Upper lobe of left lung (tissue), 6 donors: ENCODE measurements at regions not wholly inside any gene's neighbourhood (a gene's known extent, or its start where the extent isn't known, plus 50 kb on each side); places are given as distances from the start of the nearest gene placed in this dataset.

Source experiments
- ATAC-seq, 2 donors: fragments of 200-7000 bp; cut with Tn5 transposase; one replicate each; pipeline ENCODE4 v1.9.1; 2022; ENCODE audit warnings: mild to moderate bottlenecking in 2 of 2, moderate library complexity in 2 of 2; ENCODE audit not compliant: low FRiP score in 2 of 2
- DNase-seq, 2 donors: peaks; one replicate each; pipeline ENCODE4 v3.0.0-alpha.2; 2019 to 2020
- H3K27ac ChIP-seq, 4 donors: fragments of 200-600 bp; sonication (generic); one replicate each; pipeline ENCODE4 v1.5.1; 2016 to 2019
- H3K27me3 ChIP-seq, 4 donors: fragments of 200-600 bp; sonication (generic); one replicate each; pipeline ENCODE4 v1.5.1; 2017 to 2019
- H3K36me3 ChIP-seq, 4 donors: fragments of 200-600 bp; sonication (generic); one replicate each; pipeline ENCODE4 v1.5.1; 2016 to 2019
- H3K4me1 ChIP-seq, 4 donors: fragments of 200-600 bp; sonication (generic); one replicate each; pipeline ENCODE4 v1.5.1; 2018 to 2019
- H3K4me3 ChIP-seq, 4 donors: fragments of 200-600 bp; sonication (generic); one replicate each; pipeline ENCODE4 v1.5.1; 2017 to 2019; ENCODE audit warnings: mild to moderate bottlenecking in 2 of 4, moderate library complexity in 1 of 4
- H3K9me3 ChIP-seq, 4 donors: fragments of 200-600 bp; sonication (generic); one replicate each; pipeline ENCODE4 v1.5.1; 2018 to 2019
- EP300 ChIP-seq, 4 donors: sonication (generic); formaldehyde crosslinking; IDR thresholded peaks; one replicate each; pipeline ENCODE4 v1.5.1; 2017; ENCODE audit warnings: antibody characterized with exemption in 4 of 4, control low read depth in 2 of 4
- POLR2A ChIP-seq, 4 donors: fragments of 450-650 bp; IDR thresholded peaks; one replicate each; pipeline ENCODE4 v1.5.1; 2016 to 2017; ENCODE audit warnings: antibody characterized with exemption in 4 of 4, mild to moderate bottlenecking in 2 of 4
- POLR2AphosphoS5 ChIP-seq, 2 donors: sonication (generic); formaldehyde crosslinking; IDR thresholded peaks; one replicate each; pipeline ENCODE4 v1.5.1; 2017; ENCODE audit warnings: antibody characterized with exemption in 2 of 2
- WGBS, 2 donors: methylation state at CpG; one replicate each; pipeline ENCODE4 v1.1.5; 2017 to 2018; 5-methylcytosine and 5-hydroxymethylcytosine counted together
- TF ChIP-seq, protein P1 (sequence below), 6 experiments: fragments of 450-650 bp in 4 of 6; fragments of 200-600 bp in 2 of 6; sonication (generic) in 2 of 6; IDR thresholded peaks; one replicate each; pipeline ENCODE4 v1.5.1; 2016 to 2019; ENCODE audit warnings: antibody characterized with exemption in 6 of 6
- donor health status: DM: no; HTN: no; CAD: no; lungs with moderate emphysema.
- donor health status: DM: no; HTN: yes; CAD: no; lungs with severe emphysema.

DNA sequence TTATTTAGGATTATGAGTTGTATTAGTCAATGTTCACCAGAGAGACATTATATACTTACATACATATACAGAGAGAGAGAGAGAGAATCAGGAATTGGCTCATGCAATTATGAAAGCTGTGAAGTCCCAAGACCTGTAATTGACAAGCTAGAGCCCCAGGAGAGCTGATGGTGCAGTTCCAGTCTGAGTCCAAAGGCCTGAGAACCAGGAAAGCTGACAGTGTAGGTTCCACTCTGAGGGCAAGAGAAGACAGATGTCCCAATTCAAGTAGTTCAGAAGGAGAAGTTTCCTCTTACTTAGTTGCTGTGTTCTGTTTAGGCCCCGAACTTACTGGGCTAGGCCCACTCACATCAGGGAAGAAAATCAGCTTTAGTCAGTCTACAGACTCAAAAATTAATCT is 76.4 kb upstream of the FICD start:
- Histone ChIP-seq H3K36me3 (no peaks in the 10 kb centered on the region), H3K9me3 (no peaks in the 10 kb centered on the region), H3K4me3 (no peak overlapping the region), H3K4me1 (peaks cover 0 to 6% (median 0%) of the 10 kb centered on the region in 4 donors), H3K27me3 (no peaks in the 10 kb centered on the region), H3K27ac (no peak overlapping the region)
- ATAC-seq: no peak
- TF ChIP-seq, protein P1, sequence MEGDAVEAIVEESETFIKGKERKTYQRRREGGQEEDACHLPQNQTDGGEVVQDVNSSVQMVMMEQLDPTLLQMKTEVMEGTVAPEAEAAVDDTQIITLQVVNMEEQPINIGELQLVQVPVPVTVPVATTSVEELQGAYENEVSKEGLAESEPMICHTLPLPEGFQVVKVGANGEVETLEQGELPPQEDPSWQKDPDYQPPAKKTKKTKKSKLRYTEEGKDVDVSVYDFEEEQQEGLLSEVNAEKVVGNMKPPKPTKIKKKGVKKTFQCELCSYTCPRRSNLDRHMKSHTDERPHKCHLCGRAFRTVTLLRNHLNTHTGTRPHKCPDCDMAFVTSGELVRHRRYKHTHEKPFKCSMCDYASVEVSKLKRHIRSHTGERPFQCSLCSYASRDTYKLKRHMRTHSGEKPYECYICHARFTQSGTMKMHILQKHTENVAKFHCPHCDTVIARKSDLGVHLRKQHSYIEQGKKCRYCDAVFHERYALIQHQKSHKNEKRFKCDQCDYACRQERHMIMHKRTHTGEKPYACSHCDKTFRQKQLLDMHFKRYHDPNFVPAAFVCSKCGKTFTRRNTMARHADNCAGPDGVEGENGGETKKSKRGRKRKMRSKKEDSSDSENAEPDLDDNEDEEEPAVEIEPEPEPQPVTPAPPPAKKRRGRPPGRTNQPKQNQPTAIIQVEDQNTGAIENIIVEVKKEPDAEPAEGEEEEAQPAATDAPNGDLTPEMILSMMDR (IDR thresholded peaks at IDR 0.05): no peak
- TF ChIP-seq POLR2AphosphoS5 (IDR thresholded peaks at IDR 0.05) (no peak), POLR2A (IDR thresholded peaks at IDR 0.05) (no peak), EP300 (IDR thresholded peaks at IDR 0.05) (no peak)
- 67 to 81% methylated on average over 1 of the region's 1 CpG for WGBS, 2 donors
- DNase-seq: no peak

DNA sequence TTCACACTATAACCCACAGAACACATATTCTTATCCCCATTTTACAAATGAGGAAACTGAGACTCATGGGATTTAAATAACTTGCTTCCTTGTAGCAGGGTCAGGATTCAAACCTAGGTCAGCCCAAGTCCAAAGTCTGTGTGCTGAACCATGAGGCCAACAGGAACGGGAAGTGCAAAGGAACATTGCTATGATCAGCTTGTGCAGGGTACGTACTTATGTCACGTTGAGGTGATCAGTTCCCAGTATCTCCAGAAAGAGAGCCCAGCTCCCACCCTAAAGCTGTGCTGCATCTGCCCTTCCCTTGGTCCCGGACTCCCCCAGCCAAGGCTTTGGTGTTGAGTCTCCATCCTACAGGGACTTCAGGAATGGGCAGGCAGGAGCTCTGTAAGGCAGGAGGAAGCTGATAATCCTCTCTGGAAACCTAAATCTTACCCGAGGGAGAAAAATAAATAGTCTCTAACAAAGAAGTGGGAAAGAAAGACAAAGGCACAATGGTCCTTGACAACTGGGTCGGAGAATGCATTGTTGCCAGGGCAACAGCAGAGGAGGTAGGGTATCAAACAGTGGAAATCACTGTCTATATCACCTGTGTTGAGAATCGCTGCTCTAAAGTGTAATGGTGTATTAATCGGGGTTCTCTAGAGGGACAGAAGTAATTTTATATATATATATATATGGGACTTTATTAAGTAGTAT is 82.5 kb upstream of the FICD start:
- Histone ChIP-seq H3K36me3 (no peaks in the 10 kb centered on the region), H3K4me1 (no peaks in the 10 kb centered on the region), H3K4me3 (no peak overlapping the region), H3K27ac (no peak overlapping the region), H3K27me3 (no peaks in the 10 kb centered on the region), H3K9me3 (no peaks in the 10 kb centered on the region)
- peak in 1 of 2 donors; percentile 34 for ATAC-seq
- DNase-seq: no peak
- TF ChIP-seq POLR2A (IDR thresholded peaks at IDR 0.05): no peak
- TF ChIP-seq EP300 (IDR thresholded peaks at IDR 0.05): no peak
- TF ChIP-seq, protein P1 (IDR thresholded peaks at IDR 0.05): no peak
- no peak for TF ChIP-seq POLR2AphosphoS5 (IDR thresholded peaks at IDR 0.05)
- WGBS, 2 donors: 76 to 80% methylated on average over 8 of the region's 8 CpGs

- Histone ChIP-seq H3K27me3 (no peaks in the 10 kb centered on the region), H3K4me3 (no peak overlapping the region), H3K36me3 (no peaks in the 10 kb centered on the region), H3K27ac (no peak overlapping the region), H3K4me1 (no peaks in the 10 kb centered on the region), H3K9me3 (no peaks in the 10 kb centered on the region)
- 0 to 56% methylated on average over 1 of the region's 1 CpG for WGBS, 2 donors
- TF ChIP-seq, protein P1 (IDR thresholded peaks at IDR 0.05): no peak
- TF ChIP-seq POLR2A (IDR thresholded peaks at IDR 0.05) (no peak), POLR2AphosphoS5 (IDR thresholded peaks at IDR 0.05) (no peak), EP300 (IDR thresholded peaks at IDR 0.05) (no peak)
- ATAC-seq (no peak), DNase-seq (no peak)
Measured at GRCh38 chr12:108430926-108431325, 84.2 kb upstream of the FICD start.

DNA sequence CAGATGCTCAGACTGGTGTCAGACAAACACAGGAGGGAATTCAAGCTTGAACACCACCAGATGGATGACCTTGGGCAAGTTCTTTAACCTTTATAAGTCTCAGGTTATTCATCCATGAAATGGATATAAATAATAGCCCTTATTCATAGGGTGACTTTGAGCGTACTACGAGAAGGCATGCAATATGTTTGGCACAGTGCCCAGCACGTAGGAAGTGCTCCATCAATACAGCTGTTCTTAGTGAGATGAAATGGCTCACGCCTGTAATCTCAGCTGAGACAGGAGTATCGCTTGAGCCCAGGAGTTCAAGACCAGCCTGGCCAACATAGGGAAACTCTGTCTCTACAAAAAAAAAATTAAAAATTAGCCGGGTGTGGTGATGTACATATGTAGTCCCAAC is 84.8 kb upstream of the FICD start:
- Histone ChIP-seq H3K9me3 (no peaks in the 10 kb centered on the region), H3K27ac (no peak overlapping the region), H3K4me3 (no peak overlapping the region), H3K4me1 (no peaks in the 10 kb centered on the region), H3K27me3 (no peaks in the 10 kb centered on the region), H3K36me3 (no peaks in the 10 kb centered on the region)
- no peak for DNase-seq
- WGBS, 2 donors: 23 to 35% methylated on average over 6 of the region's 6 CpGs
- no peak for ATAC-seq
- TF ChIP-seq POLR2AphosphoS5 (IDR thresholded peaks at IDR 0.05) (no peak), POLR2A (IDR thresholded peaks at IDR 0.05) (no peak), EP300 (IDR thresholded peaks at IDR 0.05) (no peak)
- TF ChIP-seq, protein P1 (IDR thresholded peaks at IDR 0.05): no peak

DNA sequence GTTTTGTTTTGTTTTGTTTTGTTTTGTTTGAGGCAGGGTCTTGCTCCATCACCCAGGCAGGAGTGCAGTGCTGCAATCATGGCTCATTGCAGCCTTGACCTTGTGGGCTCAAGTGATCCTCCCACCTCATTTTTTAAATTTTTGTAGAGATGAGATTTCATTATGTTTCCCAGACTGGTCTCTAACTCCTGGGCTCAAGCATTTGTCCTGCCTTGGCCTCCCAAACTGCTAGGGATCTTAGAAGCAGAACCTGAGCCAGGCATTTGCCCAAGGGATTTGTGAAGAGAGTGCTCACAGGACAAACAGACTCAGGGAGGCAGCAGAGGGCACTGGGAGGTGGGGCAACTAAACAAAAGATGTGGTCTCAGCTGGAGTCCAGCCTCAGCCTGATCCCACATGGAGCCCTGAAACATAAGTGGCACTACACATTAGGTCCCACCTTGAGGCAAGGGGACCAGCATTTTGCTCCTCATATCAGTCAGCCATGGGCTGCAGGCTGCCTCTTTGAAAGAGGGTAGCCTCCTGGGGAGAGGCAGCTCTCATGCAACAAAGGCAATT is 86.2 kb upstream of the CMKLR1 start:
- Histone ChIP-seq H3K9me3 (no peaks in the 10 kb centered on the region), H3K4me3 (no peak overlapping the region), H3K27ac (no peak overlapping the region), H3K36me3 (no peaks in the 10 kb centered on the region), H3K27me3 (no peaks in the 10 kb centered on the region), H3K4me1 (no peaks in the 10 kb centered on the region)
- TF ChIP-seq POLR2A (IDR thresholded peaks at IDR 0.05) (no peak), POLR2AphosphoS5 (IDR thresholded peaks at IDR 0.05) (no peak), EP300 (IDR thresholded peaks at IDR 0.05) (no peak)
- TF ChIP-seq, protein P1 (IDR thresholded peaks at IDR 0.05): no peak
- DNase-seq (no peak), ATAC-seq (no peak)
